Activated gamma-delta T cell treated with Interleukin-2 at 50 U/mL for 16 hours (primary cell): ENCODE measurements at regions not wholly inside any gene's neighbourhood (a gene's known extent, or its start where the extent isn't known, plus 50 kb on each side); places are given as distances from the start of the nearest gene placed in this dataset.

Experiments
- DNase-seq: peaks from one replicate; pipeline ENCODE4 v3.0.0-alpha.2; 2020

DNA sequence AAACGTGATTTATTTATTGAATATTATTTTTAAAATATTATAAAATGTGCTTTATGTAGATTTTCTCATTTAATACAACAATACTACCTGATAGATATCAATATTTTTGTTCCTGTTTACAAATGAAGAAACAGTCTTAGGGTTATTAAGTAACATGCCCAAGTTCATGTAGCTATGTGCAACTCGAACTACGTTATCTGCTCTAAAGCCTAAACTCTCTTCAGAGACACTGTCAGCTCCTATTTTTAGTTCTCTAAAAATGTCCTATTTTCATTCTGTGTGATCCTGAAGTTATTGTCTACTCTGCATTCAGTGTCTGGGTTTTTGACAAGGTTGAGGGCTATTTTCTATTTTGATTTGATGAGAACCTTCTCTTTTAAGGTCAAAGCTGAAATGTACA, 550.1 kb upstream of the B3GALT2 start:
- DNase-seq, result no peak

DNA sequence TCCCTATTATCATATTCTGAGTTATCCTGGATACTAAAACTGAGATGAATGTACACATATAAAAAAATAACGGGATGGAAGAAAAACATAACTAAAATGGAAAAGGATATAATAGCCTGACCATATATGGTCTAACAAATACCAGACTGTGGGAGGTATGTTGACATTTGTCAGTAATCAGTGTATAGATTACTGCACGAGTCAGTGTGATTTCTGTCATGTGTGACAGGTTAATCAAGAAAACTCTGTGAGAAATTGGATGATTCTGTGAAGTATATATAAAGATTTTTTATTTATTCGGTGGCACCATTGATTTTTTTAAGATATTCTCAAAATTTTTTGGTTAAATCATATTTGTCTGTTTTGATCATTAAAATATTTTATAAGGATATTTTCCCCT, 547.3 kb upstream of the B3GALT2 start:
- DNase-seq, result no peak

DNA sequence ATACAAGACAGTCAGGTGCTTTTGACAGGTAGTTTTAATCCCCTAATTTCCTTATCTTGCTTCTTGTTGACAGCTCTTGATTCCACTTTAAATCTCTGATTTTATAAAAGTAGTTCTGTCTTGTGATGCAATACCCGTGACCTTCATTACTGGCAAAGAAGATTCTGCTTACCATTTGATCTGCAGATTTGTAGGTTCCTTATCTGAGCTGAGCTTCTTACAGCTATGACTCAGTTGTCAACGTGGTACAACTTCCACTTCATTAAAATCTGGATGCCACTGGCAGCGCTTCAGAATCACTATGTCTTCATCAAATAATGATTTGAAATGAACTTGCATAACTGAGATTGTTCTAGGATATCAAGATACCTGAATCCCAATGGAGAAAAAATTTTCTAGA, 543.6 kb upstream of the B3GALT2 start:
- DNase-seq, result no peak

DNA sequence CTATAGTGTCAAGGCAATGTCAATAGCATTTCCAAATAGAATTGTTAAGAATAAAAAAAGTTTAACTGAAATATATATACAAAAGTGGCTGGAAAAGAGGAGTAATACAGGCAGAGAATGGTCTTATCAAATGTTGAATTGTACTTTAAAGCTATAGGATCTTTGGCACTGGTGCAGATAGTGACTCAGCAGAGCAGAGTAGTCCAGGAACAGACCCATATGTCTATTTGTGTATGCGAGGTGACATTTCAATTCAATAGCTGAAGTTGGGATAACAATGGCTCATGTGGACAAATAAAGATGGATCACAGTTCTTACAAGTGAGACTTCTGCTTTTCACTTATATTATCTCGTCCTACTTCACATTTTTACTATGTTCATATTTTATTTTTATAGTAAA, 543.0 kb upstream of the B3GALT2 start:
- DNase-seq, result no peak

DNA sequence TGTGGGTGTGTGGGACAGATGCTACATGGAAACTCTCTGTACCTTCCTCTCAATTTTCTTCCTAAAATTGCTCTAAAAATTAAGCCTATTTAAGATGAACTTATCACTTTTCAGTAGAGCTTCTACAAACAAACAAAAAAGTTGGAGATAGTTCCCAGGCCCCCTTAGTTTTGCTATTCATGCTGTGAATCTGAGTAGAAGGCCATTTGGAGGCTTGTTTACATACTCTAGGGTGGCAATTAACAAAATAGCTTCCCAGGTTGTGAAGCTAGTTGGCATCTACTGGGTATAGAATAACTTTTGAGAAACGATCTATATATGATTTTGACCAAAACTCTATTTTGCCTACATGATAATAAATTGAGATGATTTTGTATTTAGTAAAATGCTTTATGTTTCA, 541.4 kb upstream of the B3GALT2 start:
- no peak for DNase-seq

DNA sequence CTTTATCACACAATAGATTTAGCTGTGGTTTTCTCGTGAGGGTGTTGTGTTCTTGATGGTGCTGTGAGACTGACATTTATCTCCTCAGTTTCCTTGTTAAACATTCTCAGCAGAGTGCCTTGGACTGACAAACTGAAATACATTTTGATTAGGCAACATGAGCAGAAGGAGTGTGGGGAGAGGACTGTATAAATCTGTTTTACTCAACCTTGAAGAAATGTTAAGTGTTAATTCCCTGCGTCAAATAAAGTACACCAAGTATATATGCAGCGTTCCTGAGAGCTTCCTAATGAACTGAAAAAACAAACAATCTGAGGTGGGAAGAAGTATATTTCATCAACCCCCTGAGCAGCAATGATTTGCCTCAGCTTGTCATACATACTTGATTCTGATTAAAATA, 540.3 kb upstream of the B3GALT2 start:
- no peak for DNase-seq

DNA sequence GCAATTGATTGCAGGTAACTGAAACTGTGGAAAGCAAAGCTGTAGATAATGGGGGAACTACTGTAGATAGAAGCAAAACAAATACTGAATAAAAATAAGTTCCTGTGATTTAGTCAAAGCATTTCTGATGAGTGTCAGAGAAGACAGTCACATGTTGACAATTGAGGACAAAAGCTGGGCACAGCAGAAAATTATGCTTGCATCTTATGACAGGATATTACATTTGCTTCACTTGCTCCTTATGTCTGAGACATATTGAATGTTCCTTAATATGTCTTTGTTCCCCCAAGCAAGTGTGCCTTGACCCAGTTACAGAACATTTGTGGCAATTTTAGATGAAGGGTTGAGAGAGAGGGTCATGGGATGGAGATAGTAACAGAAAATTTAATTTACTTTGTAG, 526.0 kb upstream of the B3GALT2 start:
- DNase-seq, result no peak

DNA sequence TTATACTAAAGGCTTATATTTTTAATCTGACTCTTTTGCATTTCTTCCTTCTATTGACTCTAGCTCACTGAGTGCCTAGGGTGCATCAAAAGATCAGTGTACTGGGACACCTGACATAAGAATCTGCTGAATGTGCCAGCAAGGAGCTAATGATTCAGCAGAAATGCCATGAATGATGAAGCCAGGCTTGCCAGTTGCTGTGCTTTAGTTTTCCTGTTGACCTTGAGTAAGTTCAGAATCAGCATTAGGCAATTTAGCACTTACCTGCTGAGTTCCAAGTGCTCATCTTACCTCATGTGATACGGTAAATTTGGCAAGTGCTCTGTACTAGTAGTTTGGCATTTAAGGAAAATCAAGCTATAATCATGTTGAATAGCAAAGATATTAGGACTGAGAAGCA, 523.2 kb upstream of the B3GALT2 start:
- DNase-seq, result no peak

DNA sequence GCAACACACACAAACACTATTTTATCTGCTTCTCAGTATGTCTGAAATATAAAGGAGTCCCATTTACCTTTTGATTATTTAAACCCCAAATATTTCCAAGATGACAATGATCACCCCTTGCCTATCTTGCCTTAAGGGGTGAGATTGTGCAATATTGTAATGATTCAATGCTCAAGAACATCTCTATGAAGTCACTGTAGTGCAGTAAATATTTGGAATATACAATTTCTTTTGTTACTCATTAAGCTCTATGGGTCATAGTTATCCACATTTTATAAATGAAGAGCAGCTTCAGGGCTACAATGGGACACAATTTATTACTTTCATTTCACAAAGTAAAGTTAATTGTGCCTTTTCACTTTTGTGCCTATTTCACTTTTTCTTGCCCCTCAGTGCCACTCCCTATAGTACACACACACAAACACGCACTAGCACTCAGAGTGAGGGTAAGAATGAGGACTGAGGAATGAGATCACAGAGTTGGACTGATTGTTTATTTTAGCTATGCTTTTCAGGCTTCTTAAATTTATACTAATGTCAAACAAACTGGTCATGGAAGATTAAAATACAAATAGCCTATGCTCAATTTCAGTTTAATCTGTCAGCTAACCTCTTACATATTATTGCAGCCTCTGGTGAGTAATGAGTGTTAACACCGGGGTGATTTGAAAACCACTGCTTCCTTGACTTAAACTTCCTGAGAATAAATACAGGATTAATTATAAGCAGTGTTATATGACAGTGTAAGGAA, 521.0 kb upstream of the B3GALT2 start:
- no peak for DNase-seq

DNA sequence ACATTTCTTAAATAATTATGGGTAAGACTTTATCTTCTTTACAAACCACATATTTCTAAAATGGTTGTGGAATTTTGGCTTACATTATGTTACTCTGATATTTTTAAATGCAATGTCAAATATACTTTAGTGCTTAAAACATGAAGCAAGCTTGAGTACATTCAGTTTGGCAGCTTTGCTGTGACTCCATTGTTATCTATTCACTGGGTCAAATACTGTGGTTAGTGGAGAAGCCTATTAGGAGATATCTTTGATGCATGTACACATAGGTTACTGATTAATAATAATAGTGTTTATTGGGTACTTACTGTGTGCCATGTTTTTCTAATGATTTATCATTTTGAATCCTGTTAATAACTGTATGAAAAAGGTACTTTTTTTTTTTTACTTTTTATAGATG, 520.4 kb upstream of the B3GALT2 start:
- DNase-seq, result no peak

DNA sequence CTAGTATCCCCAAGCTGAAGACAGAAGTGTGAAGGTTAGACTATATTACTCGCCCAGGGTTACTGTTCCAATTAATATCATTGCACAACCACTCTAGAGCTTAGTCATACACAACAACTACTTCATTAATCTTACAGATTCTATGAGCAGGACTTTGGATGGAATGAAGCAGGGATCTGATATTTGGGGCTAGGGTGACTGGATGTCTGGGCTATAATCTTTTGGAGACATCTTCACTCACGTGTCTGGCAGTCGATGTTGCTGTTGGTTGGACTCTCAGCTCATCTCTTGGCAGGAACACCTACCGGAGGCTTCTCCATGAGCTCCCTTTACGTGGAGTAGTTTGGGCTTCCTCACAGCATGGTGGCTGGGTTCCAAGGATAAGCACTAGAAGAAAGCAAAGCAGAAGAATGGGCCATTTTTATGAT, 519.2 kb upstream of the B3GALT2 start:
- DNase-seq, result no peak

DNA sequence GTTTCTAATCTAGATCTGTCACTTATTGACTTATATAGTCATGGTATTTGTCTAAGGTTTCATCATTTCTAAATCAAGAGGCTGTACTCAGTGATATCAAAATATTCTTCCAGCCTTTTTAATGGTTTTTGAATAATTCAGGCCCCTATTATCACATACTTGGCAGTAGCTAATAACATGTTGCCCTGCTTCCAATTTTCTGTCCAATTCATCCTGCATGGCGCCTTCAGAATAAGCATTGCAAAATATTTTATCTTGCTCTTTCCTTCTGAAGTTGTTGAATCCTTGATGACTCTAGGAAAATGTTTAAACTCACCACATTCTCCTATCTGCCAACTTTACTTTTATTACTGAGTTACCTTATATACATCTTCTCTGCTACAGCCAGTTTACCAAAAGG, 517.2 kb upstream of the B3GALT2 start:
- no peak for DNase-seq

DNA sequence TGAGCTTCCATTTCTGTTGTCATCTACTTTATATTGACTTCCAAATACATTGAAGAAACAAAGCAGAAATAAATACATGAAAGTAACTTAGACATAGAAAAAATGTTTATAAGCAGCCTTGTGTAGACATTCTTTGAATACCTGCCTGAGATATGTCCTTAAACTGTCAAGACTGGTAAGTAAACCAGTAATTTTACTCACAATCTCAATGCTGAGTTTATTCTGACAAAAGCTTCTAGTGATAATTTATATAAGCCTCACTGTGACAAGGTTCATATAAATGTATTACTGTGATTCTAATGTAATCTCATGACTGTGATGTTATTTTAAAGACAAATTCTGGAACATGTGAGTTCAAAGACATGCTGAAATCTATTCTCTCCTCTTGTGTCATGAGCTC, 516.7 kb upstream of the B3GALT2 start:
- no peak for DNase-seq

DNA sequence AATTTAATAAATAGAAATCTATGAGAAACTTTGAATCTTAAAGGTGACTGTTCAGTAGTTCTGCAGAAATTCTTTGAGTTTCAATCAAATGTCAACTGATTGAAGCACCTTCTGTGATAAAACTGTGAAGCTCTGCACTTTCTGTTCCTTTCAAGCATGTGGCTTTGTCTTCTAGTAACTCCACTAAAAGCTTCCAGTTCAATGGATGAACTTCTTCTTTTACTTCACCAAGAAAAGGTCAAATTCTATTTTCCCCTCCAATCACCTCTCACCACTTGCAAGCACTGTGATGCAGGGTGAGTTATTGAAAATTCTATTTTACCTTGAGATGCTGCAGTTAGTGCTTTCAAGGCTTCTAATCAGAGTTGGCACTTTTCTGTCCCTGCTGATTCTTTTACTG, 515.3 kb upstream of the B3GALT2 start:
- DNase-seq, result no peak

DNA sequence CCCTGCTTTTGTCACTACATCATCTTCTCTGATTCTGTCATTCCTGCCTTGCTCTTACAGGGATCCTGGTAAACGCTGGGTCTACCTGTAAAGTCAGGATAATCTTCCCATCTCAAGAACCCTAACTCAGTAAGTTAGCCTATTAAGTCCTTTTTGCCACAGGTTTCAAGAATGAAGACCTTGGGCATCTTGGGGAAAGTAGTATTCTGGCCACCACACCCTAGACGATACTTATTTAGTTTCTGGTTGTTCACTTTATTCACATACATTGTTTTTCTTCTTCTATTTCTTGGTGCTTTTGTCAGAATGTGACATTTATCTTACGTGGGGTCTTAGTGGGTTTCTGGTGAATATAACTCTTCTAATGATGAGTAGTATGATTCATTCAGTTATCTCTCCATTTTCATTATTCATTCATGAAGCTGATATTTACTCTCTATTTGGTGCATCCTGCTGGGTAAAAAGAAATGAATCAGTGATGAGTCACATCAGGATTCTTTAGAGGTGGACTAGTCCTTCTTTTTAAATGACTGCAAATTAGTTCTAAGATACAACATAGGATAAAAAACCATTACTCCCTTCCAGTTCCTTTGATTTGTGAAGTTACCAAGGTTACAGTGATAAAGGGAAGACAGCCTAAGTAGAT, 514.4 kb upstream of the B3GALT2 start:
- DNase-seq, result no peak

DNA sequence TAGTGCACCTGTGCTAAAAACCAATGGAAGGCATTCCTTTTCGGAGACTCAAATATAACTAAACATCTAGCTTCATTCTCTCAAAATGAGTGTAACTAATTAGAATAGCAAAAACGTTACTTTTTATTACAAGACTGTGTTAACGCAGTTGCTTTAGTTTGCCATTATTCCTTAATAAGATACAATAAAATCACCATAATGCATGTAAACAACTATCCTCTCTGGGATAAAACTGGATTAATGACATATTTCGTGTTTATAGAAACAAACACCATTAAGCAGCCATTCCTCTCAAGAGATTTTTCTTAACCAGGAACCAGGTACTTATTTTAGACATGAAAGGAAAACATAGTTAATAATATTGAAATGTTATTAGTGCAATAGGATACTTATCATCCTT, 512.8 kb upstream of the B3GALT2 start:
- no peak for DNase-seq

DNA sequence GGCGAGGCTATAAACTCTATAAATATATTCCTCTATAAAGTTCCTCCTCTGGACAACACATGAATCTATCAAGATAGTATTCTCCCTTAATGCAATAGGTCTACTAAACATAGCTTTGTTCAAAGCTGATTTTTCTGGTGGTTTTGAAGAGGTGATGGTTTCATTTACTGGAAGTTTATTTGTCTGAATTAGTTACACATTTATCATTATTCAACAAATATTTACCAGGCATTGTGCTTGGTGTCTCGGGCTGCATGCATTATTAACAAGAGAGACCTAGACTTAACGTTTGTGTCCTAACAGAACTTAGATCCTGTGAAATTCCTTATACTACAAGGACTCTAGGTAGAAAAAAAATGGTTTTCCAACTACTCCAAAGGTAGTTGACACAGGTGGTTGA, 511.4 kb upstream of the B3GALT2 start:
- DNase-seq, result no peak

DNA sequence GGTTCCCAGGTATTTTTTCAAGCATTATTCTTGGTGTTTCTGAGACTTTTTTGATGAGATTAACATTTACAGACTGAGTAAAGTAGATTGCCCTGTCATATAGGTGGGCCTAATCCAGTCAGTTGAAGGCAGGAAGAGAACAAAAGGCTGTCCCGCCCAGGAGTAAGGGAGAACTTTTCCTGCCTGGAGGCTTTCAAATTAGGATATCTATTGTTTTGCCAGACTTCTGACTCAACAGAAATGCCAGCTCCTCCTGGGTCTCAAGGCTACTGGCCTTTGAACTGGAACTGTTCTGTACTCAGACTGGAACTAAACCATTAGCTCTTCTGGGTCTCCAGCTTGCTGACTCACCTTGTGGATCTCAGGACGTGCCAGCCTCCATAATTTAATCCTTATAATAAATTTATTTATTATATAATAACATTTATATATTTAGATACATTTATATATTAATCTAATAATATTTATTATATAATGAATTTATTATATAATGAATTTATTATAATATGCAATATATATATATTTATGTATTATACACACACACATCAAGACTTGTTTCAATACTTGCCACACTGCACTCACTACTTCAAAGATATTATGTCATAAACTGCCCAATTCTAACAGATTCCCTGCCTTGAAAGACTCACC, 510.8 kb upstream of the B3GALT2 start:
- no peak for DNase-seq

DNA sequence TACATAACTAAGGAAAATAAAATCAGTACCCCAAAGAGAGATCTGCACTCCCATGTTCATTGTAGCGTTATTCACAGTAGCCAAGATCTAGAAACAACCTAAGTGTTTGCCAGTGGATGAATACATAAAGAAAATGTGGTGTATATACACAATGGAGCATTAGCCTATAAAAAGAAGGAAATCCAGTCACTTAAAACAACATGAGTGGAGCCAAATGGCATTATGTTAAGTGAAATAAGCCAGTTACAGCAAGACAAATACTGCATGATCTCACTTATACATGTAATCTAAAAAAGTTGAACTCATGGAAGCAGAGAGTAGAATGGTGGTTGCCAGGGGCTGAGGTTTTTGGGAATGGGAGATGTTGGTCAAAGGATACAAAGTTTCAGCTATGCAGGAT, 508.3 kb upstream of the B3GALT2 start:
- DNase-seq, result no peak

DNA sequence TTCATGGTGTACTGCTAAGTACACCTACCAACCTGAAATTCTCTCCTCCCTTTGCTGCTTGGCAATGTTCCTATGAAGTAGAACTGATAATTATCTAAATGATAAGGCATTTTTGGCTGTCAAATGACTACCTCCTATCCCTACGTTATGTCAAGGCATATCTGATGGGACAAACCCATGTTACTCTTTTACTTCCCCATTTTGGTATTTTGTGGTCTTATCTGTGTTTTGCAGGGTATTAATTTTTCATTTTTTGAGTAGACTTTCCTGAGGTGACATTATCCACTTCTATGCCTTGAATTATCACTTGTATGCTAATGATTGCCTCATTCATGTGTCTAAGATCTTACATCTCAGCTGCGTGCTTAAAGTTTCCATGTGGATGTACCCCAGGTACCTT, 499.6 kb upstream of the B3GALT2 start:
- no peak for DNase-seq

DNA sequence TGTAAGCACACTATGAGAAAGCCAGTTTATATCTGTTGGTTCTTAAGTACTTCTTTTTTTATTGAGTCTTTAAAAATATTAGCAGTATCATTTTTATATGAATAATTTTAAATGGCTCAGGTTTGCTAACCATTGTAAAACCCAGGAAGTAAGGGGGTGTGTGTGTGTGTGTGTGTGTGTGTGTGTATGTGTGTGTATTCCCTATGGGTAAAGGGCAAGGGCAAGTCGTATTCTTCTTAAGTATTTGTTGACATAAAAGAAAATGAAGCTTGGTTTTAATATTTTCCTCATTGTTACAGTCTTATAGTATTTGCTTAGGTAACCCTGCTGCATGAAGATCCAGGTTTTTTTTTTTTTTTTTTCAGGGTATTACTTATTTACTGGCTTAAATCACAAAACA, 495.0 kb upstream of the B3GALT2 start:
- DNase-seq, result no peak

DNA sequence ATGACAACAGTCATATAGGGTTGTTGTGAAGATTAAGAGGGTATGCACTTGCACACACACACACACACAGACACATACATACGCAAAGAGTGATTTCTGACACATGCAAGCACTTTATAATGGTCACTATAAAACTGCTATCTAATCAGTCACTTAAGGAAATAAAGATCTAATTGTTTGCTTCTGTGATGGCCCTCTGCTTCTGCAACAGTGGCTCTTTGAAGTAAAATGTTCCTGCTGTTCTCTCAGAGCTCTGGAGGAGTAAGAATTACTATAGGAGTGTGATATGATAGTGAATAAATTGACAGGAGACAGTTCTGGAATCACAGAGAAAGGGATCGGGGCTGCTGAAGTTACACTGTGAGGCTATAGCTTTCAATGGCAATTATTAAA, 494.5 kb upstream of the B3GALT2 start:
- no peak for DNase-seq

DNA sequence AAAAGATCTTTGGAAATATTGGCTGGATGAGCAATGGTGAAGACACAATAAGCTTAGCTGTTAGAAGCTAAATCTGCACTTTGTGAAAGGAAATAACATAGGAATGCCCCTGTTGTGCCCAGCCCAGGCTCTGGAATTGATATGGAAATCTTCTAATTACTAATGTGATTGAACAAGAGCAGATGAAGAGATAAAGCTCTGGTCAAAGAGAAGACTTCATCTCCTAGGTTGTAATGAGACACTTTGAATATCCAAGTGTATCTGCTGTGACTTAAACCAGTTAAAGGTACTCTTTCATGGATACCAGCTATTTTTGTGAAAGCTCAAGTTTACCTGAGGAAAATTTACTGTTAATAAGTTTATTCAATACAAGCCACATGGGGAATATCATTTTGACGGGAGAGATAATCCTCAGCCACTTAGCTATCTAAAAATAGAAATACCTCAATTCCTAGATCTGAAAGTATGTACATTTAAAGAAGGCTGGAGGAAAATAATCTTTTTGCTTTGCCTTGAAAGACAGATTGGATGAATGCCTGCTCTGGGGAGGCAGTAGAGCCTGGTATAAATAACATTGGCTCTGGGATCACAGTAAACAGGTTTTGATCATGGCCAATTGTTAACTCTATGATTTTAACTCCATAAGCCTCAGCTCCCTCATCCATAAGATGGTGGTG, 494.0 kb upstream of the B3GALT2 start:
- DNase-seq, result no peak

DNA sequence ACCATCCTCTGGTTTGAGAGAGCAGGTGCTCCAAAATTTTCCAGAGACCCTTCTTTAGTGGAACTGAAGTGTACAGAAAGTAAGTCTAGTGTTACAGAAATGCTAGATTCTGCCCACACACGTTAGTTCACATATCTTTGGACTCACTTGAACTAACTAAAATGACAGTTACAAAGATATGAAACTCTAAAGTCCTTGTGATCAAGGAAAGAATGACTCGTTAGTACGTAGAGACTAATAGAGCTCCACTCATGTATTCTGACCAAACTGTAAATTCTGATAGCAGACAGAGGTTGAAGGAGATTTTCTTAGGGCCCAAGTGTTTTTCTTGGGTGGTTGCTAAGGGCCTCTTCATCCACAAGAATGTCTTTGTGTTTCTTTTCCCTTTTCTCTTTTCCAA, 491.5 kb upstream of the B3GALT2 start:
- DNase-seq, result no peak
